K562 (cell line): ENCODE measurements at regions not wholly inside any gene's neighbourhood (a gene's known extent, or its start where the extent isn't known, plus 50 kb on each side); places are given as distances from the start of the nearest gene placed in this dataset.

ENCODE experiments used
- ATAC-seq: fragments of 200-7000 bp; cut with Tn5 transposase; 3 replicates; pipeline ENCODE4 v1.9.1; 2020; ENCODE audit warnings: moderate library complexity
- BruUV-seq: library from RNA; stranded (reverse); fragments of 400-500 nt; replicated peaks from 2 replicates; lab custom pipeline; 2021; lab: Mats Ljungman, UMichigan
- CTCF ChIA-PET: fragments of 300-600 bp; formaldehyde crosslinking; extraction: SDS; loops from one replicate; lab custom pipeline; 2021; ENCODE audit warnings: low intra/inter-chr PET ratio; lab: Yijun Ruan, JAX
- POLR2A ChIA-PET: fragments of 300-600, 350-650 bp; sonication (Branson Sonifier 250); formaldehyde crosslinking; extraction: SDS; loops from one replicate; lab custom pipeline; 2021; ENCODE audit warnings: antibody characterized with exemption, inconsistent platforms; lab: Yijun Ruan, JAX
- DNase-seq, 4 experiments: peaks; one replicate each; pipeline versions ENCODE4 v3.0.0 to v3.0.0-alpha.2; 2011 to 2018; ENCODE audit warnings: low spot score in 3 of 4, mixed read lengths in 3 of 4; ENCODE audit errors: extremely low read depth in 1 of 4
- FAIRE-seq: peaks from 2 replicates; lab custom pipeline; 2011; peaks lifted over from hg19 to GRCh38; lab: Jason Lieb, UNC
- H2AFZ ChIP-seq: 2 replicates; pipeline ENCODE4 v1.6.0; 2011; ENCODE audit warnings: low read depth, low read length, control low read depth, inconsistent platforms
- H3K27ac ChIP-seq: fragments of 200-600 bp; 3 replicates; pipeline ENCODE4 v1.8.0; 2011; ENCODE audit warnings: low read depth, mild to moderate bottlenecking, control low read depth, inconsistent platforms, low read length, moderate library complexity, mixed read lengths; ENCODE audit errors: extremely low read depth
- H3K27me3 ChIP-seq, 2 experiments: fragments of 300-600 bp in 1 of 2; 2 replicates in 1 of 2; 3 replicates in 1 of 2; pipeline versions ENCODE4 v1.6.0 to v1.8.0; 2011; ENCODE audit warnings: inconsistent platforms in 2 of 2, low read length in 2 of 2, mild to moderate bottlenecking in 1 of 2, mixed read lengths in 1 of 2, moderate library complexity in 1 of 2; ENCODE audit not compliant: control insufficient read depth in 2 of 2, insufficient read depth in 2 of 2
- H3K36me3 ChIP-seq: fragments of 300-600 bp; 3 replicates; pipeline ENCODE4 v1.8.0; 2011; ENCODE audit warnings: mild to moderate bottlenecking, low read length, inconsistent platforms; ENCODE audit not compliant: control insufficient read depth, insufficient read depth
- H3K4me1 ChIP-seq, 2 experiments: fragments of 200-600 bp in 1 of 2; replicated peaks in 1 of 2; 2 replicates in 1 of 2; 3 replicates in 1 of 2; pipeline versions ENCODE4 v1.5.1 to v1.8.0; 2011; ENCODE audit warnings: inconsistent platforms in 2 of 2, low read length in 2 of 2, mild to moderate bottlenecking in 1 of 2, mixed read lengths in 1 of 2, moderate library complexity in 1 of 2; ENCODE audit not compliant: control insufficient read depth in 2 of 2, insufficient read depth in 2 of 2
- H3K4me2 ChIP-seq: 2 replicates; pipeline ENCODE4 v1.6.1; 2011; ENCODE audit warnings: low read length, control low read depth, inconsistent platforms, mixed read lengths; ENCODE audit not compliant: insufficient read depth
- H3K4me3 ChIP-seq: fragments of 200-600 bp; sonication (generic), shearing (Covaris generic); 2 replicates; pipeline ENCODE4 v1.5.1; 2016; ENCODE audit warnings: control low read depth, inconsistent platforms
- H3K79me2 ChIP-seq: fragments of 200-600 bp; 3 replicates; pipeline ENCODE4 v1.8.0; 2011; ENCODE audit warnings: low read length, inconsistent platforms; ENCODE audit not compliant: control insufficient read depth, insufficient read depth
- H3K9ac ChIP-seq, 2 experiments: 2 replicates each; pipeline versions ENCODE4 v1.6.0 to v1.6.1; 2011; ENCODE audit warnings: low read depth in 2 of 2, low read length in 2 of 2, control low read depth in 1 of 2, inconsistent platforms in 1 of 2, mild to moderate bottlenecking in 1 of 2, mixed read lengths in 1 of 2; ENCODE audit not compliant: insufficient read depth in 1 of 2
- H3K9me1 ChIP-seq: one replicate; pipeline ENCODE4 v1.6.0; 2011; ENCODE audit warnings: inconsistent platforms, mild to moderate bottlenecking, low read length, moderate library complexity; ENCODE audit not compliant: control insufficient read depth, insufficient read depth
- H3K9me3 ChIP-seq: replicated peaks from 2 replicates; pipeline ENCODE4 v1.5.1; 2011; ENCODE audit warnings: low read depth, low read length, inconsistent platforms; ENCODE audit not compliant: control insufficient read depth, insufficient read depth
- H4K20me1 ChIP-seq: replicated peaks from 2 replicates; pipeline ENCODE4 v1.6.1; 2011; ENCODE audit warnings: low read length, inconsistent platforms, mixed read lengths; ENCODE audit not compliant: control insufficient read depth, insufficient read depth
- C11orf30 ChIP-seq: fragments of 450-650 bp; IDR thresholded peaks from 2 replicates; pipeline ENCODE4 v1.6.1; 2016; ENCODE audit warnings: low read depth, mild to moderate bottlenecking
- ELF1 ChIP-seq: fragments of 200-800 bp; sonication (Bioruptor generic); IDR thresholded peaks from 2 replicates; pipeline ENCODE4 v1.6.1; 2016; ENCODE audit warnings: missing genetic modification characterization, missing compliant biosample characterization
- KAT7 ChIP-seq: sonication (generic); formaldehyde crosslinking; IDR thresholded peaks from 2 replicates; pipeline ENCODE4 v1.8.0; 2022; ENCODE audit warnings: missing genetic modification reagents, mild to moderate bottlenecking, borderline replicate concordance
- NFE2 ChIP-seq: IDR thresholded peaks from 2 replicates; pipeline ENCODE4 v1.6.1; 2014; ENCODE audit warnings: antibody characterized with exemption, low read depth
- RAD21 ChIP-seq, 2 experiments: fragments of 250-450 bp in 1 of 2; fragments of 450-650 bp in 1 of 2; sonication (Bioruptor Pico) in 1 of 2; formaldehyde crosslinking in 1 of 2; IDR thresholded peaks in 1 of 2; conservative IDR thresholded peaks in 1 of 2; 2 replicates each; pipeline versions ENCODE4 v1.4.0 to v1.8.0; 2020 to 2022; ENCODE audit warnings: mild to moderate bottlenecking in 2 of 2, moderate library complexity in 1 of 2
- SMC3 ChIP-seq: conservative IDR thresholded peaks from 2 replicates; pipeline ENCODE4 v1.6.1; 2011; ENCODE audit warnings: low read depth, low read length, improper control_type of control experiment; ENCODE audit not compliant: insufficient read depth
- STAG1 ChIP-seq: sonication (generic); formaldehyde crosslinking; IDR thresholded peaks from 2 replicates; pipeline ENCODE4 v1.5.0; 2020; ENCODE audit warnings: missing genetic modification reagents, borderline replicate concordance
- WGBS: fragments of 100-300 bp; shearing (Covaris generic); methylation state at CpG from one replicate; pipeline ENCODE4 v1.1.6; 2016; ENCODE audit warnings: low coverage, mixed read lengths; ENCODE audit not compliant: insufficient coverage; ENCODE audit errors: missing lambda C conversion rate; 5-methylcytosine and 5-hydroxymethylcytosine counted together
- in situ Hi-C: fragments of 300-500 bp; cut with MboI; formaldehyde crosslinking; loops from 4 replicates; pipeline ENCODE4 v1.15.0; 2018; ENCODE audit warnings: inconsistent platforms, mixed read lengths
- intact Hi-C: fragments of 100-400 bp; cut with micrococcal nuclease; formaldehyde crosslinking; loops from 2 replicates; pipeline ENCODE4 v1.14.2; 2022
- TF ChIP-seq, protein P1 (sequence below), 2 experiments: fragments of 450-650 bp; formaldehyde crosslinking in 1 of 2; IDR thresholded peaks; 2 replicates each; pipeline versions ENCODE4 v1.4.0 to v1.6.1; 2014 to 2020; ENCODE audit warnings: mild to moderate bottlenecking in 2 of 2, borderline replicate concordance in 1 of 2, low read depth in 1 of 2
- TF ChIP-seq, protein P2 (sequence below), 3 experiments: IDR thresholded peaks in 2 of 3; conservative IDR thresholded peaks in 1 of 3; 2 replicates each; pipeline ENCODE4 v1.5.1; 2011 to 2012; ENCODE audit warnings: low read length in 3 of 3, mild to moderate bottlenecking in 3 of 3, control low read depth in 2 of 3, improper control_type of control experiment in 1 of 3, inconsistent platforms in 1 of 3, low read depth in 1 of 3, mixed read lengths in 1 of 3, moderate library complexity in 1 of 3; ENCODE audit not compliant: insufficient read depth in 2 of 3

DNA sequence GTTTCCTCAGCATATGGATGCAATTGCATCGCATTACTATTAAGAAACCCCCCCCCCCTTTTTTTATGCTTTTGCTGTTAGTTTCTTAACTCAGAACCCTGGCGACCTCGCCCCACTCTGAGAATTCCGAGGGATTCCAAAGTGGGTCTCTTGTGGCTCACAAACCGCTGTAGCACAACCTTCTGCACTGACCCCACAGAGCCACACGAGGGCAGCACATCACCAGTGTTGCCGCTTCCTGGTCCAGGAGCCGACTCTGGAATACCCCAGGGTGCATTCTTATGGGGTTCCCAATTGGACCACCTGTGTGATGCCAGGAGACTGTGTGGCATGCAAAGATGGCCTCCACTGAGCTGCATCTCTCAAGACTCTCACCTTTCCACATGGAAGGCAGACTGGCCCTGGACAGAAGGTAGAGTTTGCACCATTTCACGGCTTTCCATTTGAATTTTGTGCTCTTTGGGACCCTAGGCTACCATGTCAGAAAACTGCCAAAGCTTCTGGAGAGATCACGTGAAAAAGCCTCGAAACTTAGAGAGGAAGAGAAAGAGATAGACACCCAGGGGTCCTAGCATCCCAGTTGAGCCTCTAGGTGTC, 432.7 kb upstream of the ASIC2 start:
- Histone ChIP-seq H3K9me3 (no peaks in the 10 kb centered on the region), H3K79me2 (no peaks in the 10 kb centered on the region), H2AFZ (no peak overlapping the region), H3K4me2 (no peak overlapping the region), H3K27ac (no peak overlapping the region), H3K4me3 (no peak overlapping the region), H3K4me1 (no peaks in the 10 kb centered on the region), H3K27me3 (peaks cover 0 to 7% of the 10 kb centered on the region in 2 experiments; a peak in 1 of 5 replicates), H3K9me1 (no peaks in the 10 kb centered on the region), H3K9ac (no peak overlapping the region), H4K20me1 (no peaks in the 10 kb centered on the region), H3K36me3 (no peaks in the 10 kb centered on the region)
- WGBS, result 0% methylated on average over 11 of the region's 11 CpGs
- ChIA-PET CTCF (interaction anchor here (0.7 to 2.8 kb wide), 5 partner anchors 12 to 636 kb away, joined by 3 to 16 read pairs (median 4); no protein-coding TSS in a partner anchor), POLR2A (no interaction called here)
- intact Hi-C loops (loop anchor here (1.0 kb wide), 1 partner anchor 26 kb away; no protein-coding TSS in a partner anchor), in situ Hi-C loops (no loop called here)
- no peak for TF ChIP-seq NFE2
- TF ChIP-seq SMC3, result peak; percentile 78
- TF ChIP-seq, protein P1, sequence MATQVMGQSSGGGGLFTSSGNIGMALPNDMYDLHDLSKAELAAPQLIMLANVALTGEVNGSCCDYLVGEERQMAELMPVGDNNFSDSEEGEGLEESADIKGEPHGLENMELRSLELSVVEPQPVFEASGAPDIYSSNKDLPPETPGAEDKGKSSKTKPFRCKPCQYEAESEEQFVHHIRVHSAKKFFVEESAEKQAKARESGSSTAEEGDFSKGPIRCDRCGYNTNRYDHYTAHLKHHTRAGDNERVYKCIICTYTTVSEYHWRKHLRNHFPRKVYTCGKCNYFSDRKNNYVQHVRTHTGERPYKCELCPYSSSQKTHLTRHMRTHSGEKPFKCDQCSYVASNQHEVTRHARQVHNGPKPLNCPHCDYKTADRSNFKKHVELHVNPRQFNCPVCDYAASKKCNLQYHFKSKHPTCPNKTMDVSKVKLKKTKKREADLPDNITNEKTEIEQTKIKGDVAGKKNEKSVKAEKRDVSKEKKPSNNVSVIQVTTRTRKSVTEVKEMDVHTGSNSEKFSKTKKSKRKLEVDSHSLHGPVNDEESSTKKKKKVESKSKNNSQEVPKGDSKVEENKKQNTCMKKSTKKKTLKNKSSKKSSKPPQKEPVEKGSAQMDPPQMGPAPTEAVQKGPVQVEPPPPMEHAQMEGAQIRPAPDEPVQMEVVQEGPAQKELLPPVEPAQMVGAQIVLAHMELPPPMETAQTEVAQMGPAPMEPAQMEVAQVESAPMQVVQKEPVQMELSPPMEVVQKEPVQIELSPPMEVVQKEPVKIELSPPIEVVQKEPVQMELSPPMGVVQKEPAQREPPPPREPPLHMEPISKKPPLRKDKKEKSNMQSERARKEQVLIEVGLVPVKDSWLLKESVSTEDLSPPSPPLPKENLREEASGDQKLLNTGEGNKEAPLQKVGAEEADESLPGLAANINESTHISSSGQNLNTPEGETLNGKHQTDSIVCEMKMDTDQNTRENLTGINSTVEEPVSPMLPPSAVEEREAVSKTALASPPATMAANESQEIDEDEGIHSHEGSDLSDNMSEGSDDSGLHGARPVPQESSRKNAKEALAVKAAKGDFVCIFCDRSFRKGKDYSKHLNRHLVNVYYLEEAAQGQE (IDR thresholded peaks at IDR 0.05; ENCODE audit: borderline replicate concordance), result peak; percentile 45; the same call in 1 of the 2 replicates
- TF ChIP-seq, protein P1 (CRISPR knock-in tag; IDR thresholded peaks at IDR 0.05; ENCODE audit: low read depth), result no peak
- TF ChIP-seq ELF1 (tag), result peak; percentile 33; the same call in 1 of the 2 replicates
- peak; percentile 52; the same call in 1 of the 2 replicates for TF ChIP-seq STAG1
- no peak for TF ChIP-seq C11orf30
- TF ChIP-seq, protein P2, sequence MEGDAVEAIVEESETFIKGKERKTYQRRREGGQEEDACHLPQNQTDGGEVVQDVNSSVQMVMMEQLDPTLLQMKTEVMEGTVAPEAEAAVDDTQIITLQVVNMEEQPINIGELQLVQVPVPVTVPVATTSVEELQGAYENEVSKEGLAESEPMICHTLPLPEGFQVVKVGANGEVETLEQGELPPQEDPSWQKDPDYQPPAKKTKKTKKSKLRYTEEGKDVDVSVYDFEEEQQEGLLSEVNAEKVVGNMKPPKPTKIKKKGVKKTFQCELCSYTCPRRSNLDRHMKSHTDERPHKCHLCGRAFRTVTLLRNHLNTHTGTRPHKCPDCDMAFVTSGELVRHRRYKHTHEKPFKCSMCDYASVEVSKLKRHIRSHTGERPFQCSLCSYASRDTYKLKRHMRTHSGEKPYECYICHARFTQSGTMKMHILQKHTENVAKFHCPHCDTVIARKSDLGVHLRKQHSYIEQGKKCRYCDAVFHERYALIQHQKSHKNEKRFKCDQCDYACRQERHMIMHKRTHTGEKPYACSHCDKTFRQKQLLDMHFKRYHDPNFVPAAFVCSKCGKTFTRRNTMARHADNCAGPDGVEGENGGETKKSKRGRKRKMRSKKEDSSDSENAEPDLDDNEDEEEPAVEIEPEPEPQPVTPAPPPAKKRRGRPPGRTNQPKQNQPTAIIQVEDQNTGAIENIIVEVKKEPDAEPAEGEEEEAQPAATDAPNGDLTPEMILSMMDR (IDR thresholded peaks at IDR 0.05 in 2 of 3, conservative IDR thresholded peaks at IDR 0.05 in 1 of 3; ENCODE audit: insufficient read depth in 2 of 3, low read depth in 1 of 3, low read length in 3 of 3), result peak; percentile 82 to 84 (median 83)
- no peak for TF ChIP-seq KAT7 (CRISPR knock-in tag)
- TF ChIP-seq RAD21 (CRISPR knock-in tag; conservative IDR thresholded peaks at IDR 0.05 in 1 of 2, IDR thresholded peaks at IDR 0.05 in 1 of 2), result peak; percentile 55 to 71
- peak; percentile 85 for ATAC-seq
- FAIRE-seq, result peak; percentile 73
- BruUV-seq, result no TSS peak
- DNase-seq, result peak; percentile 66 to 75 (median 67)
